ENCODE measurements at regions not wholly inside any gene's neighbourhood (a gene's known extent, or its start where the extent isn't known, plus 50 kb on each side); places are given as distances from the start of the nearest gene placed in this dataset.
"Not testable (repeated sequence)": the region's sequence is repeated elsewhere in the genome, so short reads cannot be mapped to it uniquely, and the experiment has no call there.

DNA sequence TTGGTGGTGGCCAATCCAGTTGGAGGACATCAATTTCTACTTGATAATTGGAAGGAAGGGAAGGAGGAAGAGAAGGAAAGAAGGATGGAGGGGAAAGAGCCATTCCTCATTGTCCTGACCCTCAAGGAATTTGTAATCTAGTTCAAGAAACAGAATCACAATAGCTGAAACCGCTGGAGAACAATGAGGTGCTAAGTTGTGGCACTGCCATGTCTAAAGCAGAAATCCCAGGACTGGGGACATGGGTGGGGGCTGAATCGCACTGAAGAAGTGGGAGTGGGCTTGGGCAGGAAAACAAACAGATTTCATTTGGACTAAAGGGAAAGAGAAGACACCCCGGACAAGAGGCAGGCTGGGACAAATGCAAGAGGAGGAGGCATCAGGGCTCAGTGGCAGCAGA is 183.6 kb downstream of the UACA start:
- DNase-seq (ENCODE audit: low read depth), result no peak
- H3K4me3 ChIP-seq (ENCODE audit: control insufficient read depth, low read depth, low read length), result no peak overlapping the region
- TF ChIP-seq, protein P1, sequence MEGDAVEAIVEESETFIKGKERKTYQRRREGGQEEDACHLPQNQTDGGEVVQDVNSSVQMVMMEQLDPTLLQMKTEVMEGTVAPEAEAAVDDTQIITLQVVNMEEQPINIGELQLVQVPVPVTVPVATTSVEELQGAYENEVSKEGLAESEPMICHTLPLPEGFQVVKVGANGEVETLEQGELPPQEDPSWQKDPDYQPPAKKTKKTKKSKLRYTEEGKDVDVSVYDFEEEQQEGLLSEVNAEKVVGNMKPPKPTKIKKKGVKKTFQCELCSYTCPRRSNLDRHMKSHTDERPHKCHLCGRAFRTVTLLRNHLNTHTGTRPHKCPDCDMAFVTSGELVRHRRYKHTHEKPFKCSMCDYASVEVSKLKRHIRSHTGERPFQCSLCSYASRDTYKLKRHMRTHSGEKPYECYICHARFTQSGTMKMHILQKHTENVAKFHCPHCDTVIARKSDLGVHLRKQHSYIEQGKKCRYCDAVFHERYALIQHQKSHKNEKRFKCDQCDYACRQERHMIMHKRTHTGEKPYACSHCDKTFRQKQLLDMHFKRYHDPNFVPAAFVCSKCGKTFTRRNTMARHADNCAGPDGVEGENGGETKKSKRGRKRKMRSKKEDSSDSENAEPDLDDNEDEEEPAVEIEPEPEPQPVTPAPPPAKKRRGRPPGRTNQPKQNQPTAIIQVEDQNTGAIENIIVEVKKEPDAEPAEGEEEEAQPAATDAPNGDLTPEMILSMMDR (IDR thresholded peaks at IDR 0.05; ENCODE audit: control insufficient read depth, insufficient read depth, low read depth, low read length, missing control alignments), result no peak

DNA sequence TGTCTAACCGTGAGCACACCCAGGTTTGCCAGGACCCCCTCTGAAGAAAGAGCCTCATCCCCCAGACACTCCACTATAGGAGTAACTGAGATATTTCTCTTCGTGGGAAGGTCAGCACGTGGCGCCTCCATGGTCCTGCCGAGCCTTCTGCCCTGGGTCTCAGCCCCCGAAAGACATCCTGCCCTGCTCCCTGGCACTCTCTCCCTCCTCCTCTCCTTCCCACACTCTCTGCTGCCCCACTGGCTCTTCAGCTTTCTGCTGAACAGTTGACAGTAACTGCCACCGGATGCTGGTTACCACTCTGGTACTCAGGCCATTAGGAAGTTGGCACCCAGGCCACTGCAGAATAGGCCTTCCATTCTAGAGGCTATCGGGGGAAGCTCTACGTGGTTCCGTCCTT is 185.2 kb downstream of the UACA start:
- DNase-seq (ENCODE audit: low read depth), result no peak
- TF ChIP-seq, protein P1 (IDR thresholded peaks at IDR 0.05; ENCODE audit: control insufficient read depth, insufficient read depth, low read depth, low read length, missing control alignments), result no peak
- no peak overlapping the region for H3K4me3 ChIP-seq (ENCODE audit: control insufficient read depth, low read depth, low read length)

- DNase-seq (ENCODE audit: low read depth), result no peak
- TF ChIP-seq, protein P1 (IDR thresholded peaks at IDR 0.05; ENCODE audit: control insufficient read depth, insufficient read depth, low read depth, low read length, missing control alignments), result no peak
- H3K4me3 ChIP-seq (ENCODE audit: control insufficient read depth, low read depth, low read length), result no peak overlapping the region
These were observed 186.7 kb downstream of the UACA start for GRCh38 chr15:70576696-70577095.

DNA sequence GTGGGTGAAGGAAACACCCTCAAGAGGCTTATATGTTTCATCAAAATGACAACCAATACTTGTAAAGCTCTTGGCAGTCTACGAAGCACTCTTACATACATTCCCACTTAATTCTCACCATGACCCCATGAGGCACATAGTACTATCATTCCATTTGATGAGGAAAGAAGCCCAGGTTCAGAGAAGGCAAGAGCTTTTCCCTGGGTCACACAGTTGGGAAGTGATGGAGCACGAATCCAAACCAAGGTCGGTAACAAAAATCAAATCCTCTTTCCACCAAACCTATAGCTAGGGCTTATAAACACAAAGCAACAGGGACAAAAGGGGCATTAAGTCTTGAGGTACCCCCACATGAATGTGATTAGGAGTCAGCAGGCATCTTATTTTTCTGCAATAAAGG is 187.1 kb downstream of the UACA start:
- DNase-seq (ENCODE audit: low read depth), result no peak
- TF ChIP-seq, protein P1 (IDR thresholded peaks at IDR 0.05; ENCODE audit: control insufficient read depth, insufficient read depth, low read depth, low read length, missing control alignments), result no peak

DNA sequence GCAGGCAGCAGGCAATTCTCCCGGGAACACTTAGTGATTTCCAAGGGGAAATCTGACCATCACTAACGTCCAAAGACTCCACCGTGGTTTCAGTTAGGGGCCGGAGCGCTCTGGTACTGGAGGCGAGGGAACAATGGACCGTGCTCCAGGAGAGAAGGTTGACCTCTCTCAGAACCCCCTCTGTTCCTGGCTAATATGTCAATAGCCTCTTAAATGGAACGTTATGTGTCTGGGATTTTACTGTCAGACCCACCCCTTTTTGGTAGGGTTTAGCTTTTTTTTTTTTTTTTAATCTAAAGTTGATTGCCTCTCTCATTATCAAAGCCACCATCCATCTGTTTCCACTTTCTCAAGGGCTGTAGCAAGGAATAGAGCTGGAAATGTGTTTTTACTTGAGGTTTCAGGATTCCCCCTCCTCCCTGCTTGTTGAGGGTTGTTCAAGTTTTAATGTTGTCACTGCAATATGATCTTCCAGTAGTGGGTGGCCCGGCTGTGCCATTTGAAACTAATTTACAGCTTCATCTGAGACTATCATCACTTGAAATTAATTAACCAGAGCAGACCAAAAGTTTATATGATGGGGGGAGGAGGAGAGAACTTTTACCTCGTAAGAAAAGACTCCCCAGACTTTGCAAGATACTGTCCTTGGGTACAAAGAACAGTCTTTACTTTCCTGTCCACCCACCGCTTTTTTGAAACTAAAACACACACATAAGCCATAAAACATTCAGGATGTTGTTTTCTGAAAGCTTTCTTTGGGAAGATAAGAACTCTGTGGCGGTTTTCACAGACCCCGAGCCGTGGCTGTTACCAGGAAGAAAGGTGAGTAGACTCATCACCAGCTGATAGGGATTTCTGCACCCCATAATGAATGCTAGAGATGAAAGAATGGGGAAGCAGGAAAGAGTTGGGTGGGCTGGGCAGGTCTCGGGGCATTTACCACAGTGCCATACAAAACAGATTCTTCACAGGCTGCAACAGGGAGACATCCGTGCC is 187.8 kb downstream of the UACA start:
- TF ChIP-seq, protein P1 (IDR thresholded peaks at IDR 0.05; ENCODE audit: control insufficient read depth, insufficient read depth, low read depth, low read length, missing control alignments), result no peak
- no peak for DNase-seq (ENCODE audit: low read depth)
- H3K4me3 ChIP-seq (ENCODE audit: control insufficient read depth, low read depth, low read length), result no peak overlapping the region

More for the DNA sequence above, 187.1 kb downstream of the UACA start:
- H3K4me3 ChIP-seq (ENCODE audit: control insufficient read depth, low read depth, low read length), result no peak overlapping the region

GRCh38 chr15:70574325-70574724 is 189.0 kb downstream of the UACA start:
- not testable (repeated sequence) for DNase-seq (ENCODE audit: low read depth); H3K4me3 ChIP-seq (ENCODE audit: control insufficient read depth, low read depth, low read length)

DNA sequence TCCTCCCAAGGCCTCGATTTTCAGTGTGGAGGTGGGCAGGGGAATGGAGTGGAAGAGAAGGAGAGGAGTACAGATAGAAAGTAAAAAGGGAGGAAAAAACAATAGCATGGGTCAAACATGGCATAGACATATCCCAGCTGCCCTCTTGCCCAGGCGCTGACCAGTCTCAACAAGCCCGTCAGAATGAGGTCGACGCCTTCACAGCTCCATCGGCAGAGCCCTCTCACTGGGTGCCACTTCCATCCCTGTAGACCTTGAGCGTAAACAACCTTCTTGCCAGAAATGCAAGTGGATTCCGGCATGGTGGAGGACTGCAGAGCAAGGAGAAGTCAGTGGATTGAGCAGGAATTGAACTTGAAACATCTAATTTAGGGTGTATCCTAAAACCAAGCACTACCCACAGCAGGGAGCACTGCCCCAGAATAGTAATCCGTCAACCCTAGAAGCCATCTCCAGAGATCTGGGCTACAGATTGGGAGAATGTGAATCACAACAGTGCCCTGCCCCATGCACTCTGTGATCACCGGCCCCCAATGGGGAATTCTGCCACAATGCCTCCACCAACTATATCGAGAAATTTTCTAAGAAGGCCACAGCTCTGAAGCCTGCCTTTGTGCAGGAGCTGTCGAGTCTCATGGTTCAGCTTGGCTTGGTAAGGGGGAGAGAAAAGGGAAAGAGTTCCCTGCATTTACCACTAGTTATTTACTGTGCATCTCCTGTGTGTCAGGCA is 190.1 kb downstream of the UACA start:
- TF ChIP-seq, protein P1 (IDR thresholded peaks at IDR 0.05; ENCODE audit: control insufficient read depth, insufficient read depth, low read depth, low read length, missing control alignments), result no peak
- no peak for DNase-seq (ENCODE audit: low read depth)
- no peak overlapping the region for H3K4me3 ChIP-seq (ENCODE audit: control insufficient read depth, low read depth, low read length)

Measured in AG09309 (cell line).